NCI-H2171 treated with DMSO at 0.1 percent for 48 hours (cell line): ENCODE measurements at regions not wholly inside any gene's neighbourhood (a gene's known extent, or its start where the extent isn't known, plus 50 kb on each side); places are given as distances from the start of the nearest gene placed in this dataset.
"Not testable (repeated sequence)": the region's sequence is repeated elsewhere in the genome, so short reads cannot be mapped to it uniquely, and the experiment has no call there.

Source experiments
- DNase-seq: peaks from one replicate; lab custom pipeline; 2025; lab: John Stamatoyannopoulos, UW

- DNase-seq = no peak
Observed at GRCh38 chr1:115531631-115532264, 110.0 kb upstream of the VANGL1 start.

- DNase-seq = no peak
Observed at GRCh38 chr1:115530407-115530806, 111.4 kb upstream of the VANGL1 start.

GRCh38 chr1:115529216-115529897 is 112.4 kb upstream of the VANGL1 start:
- DNase-seq = no peak

GRCh38 chr1:115528336-115528735 is 113.4 kb upstream of the VANGL1 start:
- not testable (repeated sequence) for DNase-seq

GRCh38 chr1:115527746-115528145 is 114.0 kb upstream of the VANGL1 start:
- no peak for DNase-seq

GRCh38 chr1:115526900-115527299 is 114.9 kb upstream of the VANGL1 start:
- no peak for DNase-seq

- no peak for DNase-seq
Observed at GRCh38 chr1:115524236-115524635, 117.5 kb upstream of the VANGL1 start.

- no peak for DNase-seq
Observed at GRCh38 chr1:115522386-115522785, 119.4 kb upstream of the VANGL1 start.

GRCh38 chr1:115515270-115515669 is 126.5 kb upstream of the VANGL1 start:
- DNase-seq = no peak

GRCh38 chr1:115510226-115510625 is 131.5 kb upstream of the VANGL1 start:
- DNase-seq = not testable (repeated sequence)

- DNase-seq = no peak
Observed at GRCh38 chr1:115507901-115508300, 133.9 kb upstream of the VANGL1 start.

GRCh38 chr1:115506924-115507589 is 134.7 kb upstream of the VANGL1 start:
- peak; percentile 55 for DNase-seq

GRCh38 chr1:115506518-115506917 is 135.3 kb upstream of the VANGL1 start:
- DNase-seq = no peak

GRCh38 chr1:115505148-115505571 is 136.6 kb upstream of the VANGL1 start:
- no peak for DNase-seq

- DNase-seq = not testable (repeated sequence)
Observed at GRCh38 chr1:115502183-115502582, 139.6 kb upstream of the VANGL1 start.

- no peak for DNase-seq
Observed at GRCh38 chr1:115501476-115501875, 140.3 kb upstream of the VANGL1 start.

- no peak for DNase-seq
Observed at GRCh38 chr1:115499253-115499652, 142.5 kb upstream of the VANGL1 start.

GRCh38 chr1:115496904-115497527 is 144.8 kb upstream of the VANGL1 start:
- DNase-seq = no peak

- no peak for DNase-seq
Observed at GRCh38 chr1:115495625-115496024, 146.1 kb upstream of the VANGL1 start.

- no peak for DNase-seq
Observed at GRCh38 chr1:115495111-115495510, 146.7 kb upstream of the VANGL1 start.

GRCh38 chr1:115493834-115494233 is 147.9 kb upstream of the VANGL1 start:
- DNase-seq = no peak

GRCh38 chr1:115492880-115493279 is 148.9 kb upstream of the VANGL1 start:
- DNase-seq = no peak
